ENCODE measurements at regions not wholly inside any gene's neighbourhood (a gene's known extent, or its start where the extent isn't known, plus 50 kb on each side); places are given as distances from the start of the nearest gene placed in this dataset.

DNA sequence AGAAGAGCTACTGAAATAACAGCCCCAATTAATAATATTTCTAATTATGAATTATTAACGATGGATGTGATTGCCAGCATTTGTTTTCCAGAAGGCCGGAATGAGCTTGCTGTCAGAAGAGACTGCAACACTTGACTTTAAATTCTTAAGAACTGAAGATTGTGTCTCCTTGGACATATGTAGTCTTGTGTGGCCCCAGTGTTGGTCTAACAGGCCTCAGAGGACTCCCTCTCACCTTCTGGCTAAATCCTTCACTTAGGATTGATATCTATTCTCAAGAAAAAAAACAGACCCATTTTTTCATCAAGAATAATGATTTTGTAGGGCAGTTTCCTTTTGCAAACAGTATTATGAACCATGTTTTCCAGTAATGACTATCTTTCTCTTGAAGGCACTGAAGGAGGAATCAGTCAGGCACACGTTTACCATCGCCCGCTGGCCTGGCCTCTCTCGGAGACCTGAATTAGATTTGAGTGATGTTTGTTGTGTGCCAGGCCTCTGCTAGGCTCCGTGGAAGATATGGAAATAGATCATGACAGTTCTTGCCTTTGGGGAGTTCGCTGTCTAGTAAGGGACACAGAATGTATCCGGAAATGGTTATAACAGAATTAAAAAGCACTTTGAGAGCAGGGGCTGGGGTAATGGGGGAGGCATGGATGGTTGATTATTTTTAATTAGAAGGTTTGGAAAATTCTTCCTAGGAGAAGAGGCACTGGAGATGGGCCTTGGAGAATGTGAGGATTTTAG lies 258.0 kb downstream of the MYCN start:
- Mint-ChIP-seq H3K27ac (ENCODE audit: unreplicated experiment) (no peak overlapping the region), H3K9me3 (ENCODE audit: low read depth, unreplicated experiment) (no peaks in the 10 kb centered on the region), H3K36me3 (ENCODE audit: insufficient read depth, unreplicated experiment) (peaks cover 3% of the 10 kb centered on the region), H3K27me3 (ENCODE audit: unreplicated experiment) (no peaks in the 10 kb centered on the region), H3K4me1 (ENCODE audit: low read depth, unreplicated experiment) (peaks cover 16% of the 10 kb centered on the region), H3K4me3 (ENCODE audit: low read depth, unreplicated experiment) (no peak overlapping the region)
- BruUV-seq (replicated peaks): no TSS peak
- TF ChIP-seq, protein P1, sequence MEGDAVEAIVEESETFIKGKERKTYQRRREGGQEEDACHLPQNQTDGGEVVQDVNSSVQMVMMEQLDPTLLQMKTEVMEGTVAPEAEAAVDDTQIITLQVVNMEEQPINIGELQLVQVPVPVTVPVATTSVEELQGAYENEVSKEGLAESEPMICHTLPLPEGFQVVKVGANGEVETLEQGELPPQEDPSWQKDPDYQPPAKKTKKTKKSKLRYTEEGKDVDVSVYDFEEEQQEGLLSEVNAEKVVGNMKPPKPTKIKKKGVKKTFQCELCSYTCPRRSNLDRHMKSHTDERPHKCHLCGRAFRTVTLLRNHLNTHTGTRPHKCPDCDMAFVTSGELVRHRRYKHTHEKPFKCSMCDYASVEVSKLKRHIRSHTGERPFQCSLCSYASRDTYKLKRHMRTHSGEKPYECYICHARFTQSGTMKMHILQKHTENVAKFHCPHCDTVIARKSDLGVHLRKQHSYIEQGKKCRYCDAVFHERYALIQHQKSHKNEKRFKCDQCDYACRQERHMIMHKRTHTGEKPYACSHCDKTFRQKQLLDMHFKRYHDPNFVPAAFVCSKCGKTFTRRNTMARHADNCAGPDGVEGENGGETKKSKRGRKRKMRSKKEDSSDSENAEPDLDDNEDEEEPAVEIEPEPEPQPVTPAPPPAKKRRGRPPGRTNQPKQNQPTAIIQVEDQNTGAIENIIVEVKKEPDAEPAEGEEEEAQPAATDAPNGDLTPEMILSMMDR (IDR thresholded peaks at IDR 0.05; ENCODE audit: unreplicated experiment): no peak
- intact Hi-C loops (cut with micrococcal nuclease; ENCODE audit: unreplicated experiment): no loop called here
- no peak for DNase-seq
- CTCF ChIA-PET: no interaction called here

DNA sequence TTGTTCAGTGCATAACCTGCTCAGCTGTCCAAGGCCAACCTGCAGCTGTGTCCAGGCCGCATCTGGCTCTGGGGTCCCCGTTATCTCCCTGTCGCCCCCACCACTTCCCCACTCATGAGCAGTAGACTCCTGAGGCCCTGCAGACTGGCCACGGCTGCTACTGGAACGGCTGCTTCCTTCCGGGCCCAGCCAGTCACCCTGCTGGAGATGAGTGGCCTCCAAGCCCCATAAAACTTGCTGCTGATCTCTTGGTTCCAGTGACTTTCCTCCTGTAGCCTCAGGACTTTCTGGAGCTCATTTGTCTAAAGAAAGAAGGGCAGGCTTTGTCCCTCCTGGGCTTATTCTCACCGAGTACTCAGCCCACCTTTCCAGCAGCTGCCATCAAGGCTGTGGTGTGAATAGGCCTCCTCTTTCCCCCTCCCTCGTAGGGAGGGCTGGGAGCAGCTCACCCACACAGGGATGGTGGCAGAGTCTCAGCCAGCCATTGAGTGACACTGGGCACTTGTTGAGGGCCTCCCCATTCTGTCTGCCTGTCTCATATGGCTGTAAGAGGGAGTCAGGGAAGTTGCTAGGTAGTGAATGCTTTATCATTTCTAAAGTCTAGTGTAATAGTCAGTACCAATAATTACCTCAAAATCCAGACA lies 257.3 kb downstream of the MYCN start:
- TF ChIP-seq, protein P1 (IDR thresholded peaks at IDR 0.05; ENCODE audit: unreplicated experiment): no peak
- H3K27me3 Mint-ChIP-seq (ENCODE audit: unreplicated experiment): no peaks in the 10 kb centered on the region
- H3K4me1 Mint-ChIP-seq (ENCODE audit: low read depth, unreplicated experiment): peaks cover 10% of the 10 kb centered on the region
- H3K4me3 Mint-ChIP-seq (ENCODE audit: low read depth, unreplicated experiment): no peak overlapping the region
- no peaks in the 10 kb centered on the region for H3K9me3 Mint-ChIP-seq (ENCODE audit: low read depth, unreplicated experiment)
- BruUV-seq (replicated peaks): no TSS peak
- H3K36me3 Mint-ChIP-seq (ENCODE audit: insufficient read depth, unreplicated experiment): peaks cover 3% of the 10 kb centered on the region
- no peak overlapping the region for H3K27ac Mint-ChIP-seq (ENCODE audit: unreplicated experiment)
- DNase-seq: no peak
- intact Hi-C loops (cut with micrococcal nuclease; ENCODE audit: unreplicated experiment): no loop called here
- CTCF ChIA-PET: no interaction called here

DNA sequence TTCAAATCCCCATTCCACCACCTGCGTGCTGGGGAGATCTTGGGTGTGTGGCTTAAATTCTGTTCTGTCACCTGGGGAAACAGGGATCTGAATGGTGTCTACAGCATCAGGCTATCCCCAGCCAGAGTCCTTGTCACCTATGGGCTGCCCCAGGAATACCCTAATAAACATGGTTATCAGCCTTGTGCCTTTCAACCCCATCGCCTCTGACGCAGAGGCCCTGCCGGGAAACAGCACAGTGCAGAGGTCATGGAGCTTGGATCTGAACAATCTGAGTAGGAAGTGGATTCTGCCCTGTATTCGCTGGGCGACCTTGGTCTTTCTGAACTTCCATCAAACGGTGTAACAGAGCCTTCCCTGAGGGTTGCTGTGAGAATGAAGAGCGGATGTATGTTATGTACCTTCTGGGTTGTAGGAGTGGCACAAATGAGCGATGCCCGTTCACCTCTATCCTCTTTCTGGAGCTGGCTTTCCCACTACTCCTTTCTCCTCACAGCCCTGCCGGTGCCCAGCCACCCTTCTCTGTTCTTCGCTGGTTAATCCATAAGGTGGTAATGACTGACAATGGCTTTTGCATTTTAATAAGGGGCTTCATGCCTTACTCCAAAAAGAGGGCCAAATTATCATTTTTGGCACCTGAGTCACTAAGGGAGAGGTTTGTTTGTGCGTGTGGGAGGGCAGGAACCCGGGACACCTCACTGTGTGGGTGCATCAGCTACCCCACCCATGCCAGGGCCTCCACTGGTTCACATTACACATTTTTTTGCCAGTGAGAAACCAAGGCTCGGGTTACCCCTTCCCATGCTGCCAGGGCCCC lies 256.5 kb downstream of the MYCN start:
- Mint-ChIP-seq H3K27ac (ENCODE audit: unreplicated experiment) (no peak overlapping the region), H3K27me3 (ENCODE audit: unreplicated experiment) (no peaks in the 10 kb centered on the region), H3K4me3 (ENCODE audit: low read depth, unreplicated experiment) (no peak overlapping the region), H3K4me1 (ENCODE audit: low read depth, unreplicated experiment) (peaks cover 10% of the 10 kb centered on the region), H3K9me3 (ENCODE audit: low read depth, unreplicated experiment) (no peaks in the 10 kb centered on the region), H3K36me3 (ENCODE audit: insufficient read depth, unreplicated experiment) (peaks cover 3% of the 10 kb centered on the region)
- CTCF ChIA-PET: no interaction called here
- no peak for DNase-seq
- intact Hi-C loops (cut with micrococcal nuclease; ENCODE audit: unreplicated experiment): no loop called here
- TF ChIP-seq, protein P1 (IDR thresholded peaks at IDR 0.05; ENCODE audit: unreplicated experiment): no peak
- BruUV-seq (replicated peaks): no TSS peak

DNA sequence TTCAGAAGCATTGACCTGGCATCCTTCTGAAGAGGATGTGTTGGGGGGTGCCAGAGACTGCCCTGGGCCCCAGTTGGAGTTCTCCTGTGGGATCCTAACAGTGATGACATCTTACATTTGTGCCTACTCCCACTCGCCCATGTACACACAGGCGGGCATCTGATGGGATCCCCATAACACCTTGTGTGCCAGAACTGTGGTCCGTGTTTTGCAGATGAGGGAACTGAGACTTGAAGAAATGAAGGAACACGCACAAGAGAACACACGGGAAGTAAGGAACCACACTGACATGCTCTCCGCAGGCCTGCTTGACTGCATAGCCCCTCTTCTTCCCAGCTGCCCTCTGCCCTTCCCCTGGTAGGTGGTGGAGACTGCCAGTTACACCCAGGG lies 255.3 kb downstream of the MYCN start:
- H3K4me3 Mint-ChIP-seq (ENCODE audit: low read depth, unreplicated experiment): no peak overlapping the region
- H3K9me3 Mint-ChIP-seq (ENCODE audit: low read depth, unreplicated experiment): no peaks in the 10 kb centered on the region
- TF ChIP-seq, protein P1 (IDR thresholded peaks at IDR 0.05; ENCODE audit: unreplicated experiment): no peak
- no peak overlapping the region for H3K27ac Mint-ChIP-seq (ENCODE audit: unreplicated experiment)
- intact Hi-C loops (cut with micrococcal nuclease; ENCODE audit: unreplicated experiment): no loop called here
- CTCF ChIA-PET: no interaction called here
- DNase-seq: no peak
- H3K27me3 Mint-ChIP-seq (ENCODE audit: unreplicated experiment): no peaks in the 10 kb centered on the region
- H3K36me3 Mint-ChIP-seq (ENCODE audit: insufficient read depth, unreplicated experiment): peaks cover 3% of the 10 kb centered on the region
- peaks cover 10% of the 10 kb centered on the region for H3K4me1 Mint-ChIP-seq (ENCODE audit: low read depth, unreplicated experiment)
- no TSS peak for BruUV-seq (replicated peaks)

All from Calu3 (cell line).